ENCODE measurements at regions not wholly inside any gene's neighbourhood (a gene's known extent, or its start where the extent isn't known, plus 50 kb on each side); places are given as distances from the start of the nearest gene placed in this dataset.

DNA sequence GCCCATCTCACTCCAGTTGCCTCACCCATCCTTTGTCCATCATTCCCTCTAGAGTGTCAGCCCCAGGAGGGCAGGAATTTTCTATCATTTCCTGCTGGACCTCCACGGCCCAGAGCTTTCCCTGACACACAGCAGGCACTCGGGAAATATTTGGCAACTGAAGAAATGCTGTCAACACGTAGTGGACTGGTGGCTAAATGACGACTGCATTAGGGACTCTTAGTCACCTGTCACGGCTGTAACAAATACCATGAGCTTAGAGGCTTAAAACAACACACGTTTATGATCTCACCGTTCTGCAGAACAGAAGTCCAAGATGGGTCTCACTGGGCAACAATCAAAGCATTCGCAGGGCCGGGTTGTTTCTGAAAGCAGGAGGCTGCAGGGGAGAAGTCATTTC, 91.3 kb downstream of the PHETA1 start:
- TF ChIP-seq ZC3H10 (CRISPR knock-in tag; IDR thresholded peaks at IDR 0.05), result no peak

DNA sequence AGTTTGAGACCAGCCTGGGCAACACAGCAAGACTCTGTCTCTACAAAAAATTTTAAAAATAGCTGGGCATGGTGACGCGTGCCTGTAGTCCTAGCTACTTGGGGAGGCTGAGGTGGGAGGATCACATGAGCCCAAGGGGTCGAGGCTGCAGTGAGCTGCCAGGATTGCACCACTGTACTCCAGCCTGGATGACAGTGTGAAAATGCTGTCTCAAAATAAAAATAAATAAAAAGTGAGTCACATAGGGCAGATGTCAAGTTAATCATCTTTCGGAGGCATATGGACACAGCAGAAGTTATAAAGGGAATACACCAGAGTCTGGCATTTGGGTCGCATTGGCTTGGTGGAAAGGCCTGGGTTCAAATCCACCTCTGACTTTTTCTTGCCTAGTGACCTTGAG, 92.7 kb downstream of the PHETA1 start:
- ATAC-seq, result no peak
- TF ChIP-seq ZFP30 (CRISPR knock-in tag; IDR thresholded peaks at IDR 0.05), result no peak
- TF ChIP-seq, protein P1, sequence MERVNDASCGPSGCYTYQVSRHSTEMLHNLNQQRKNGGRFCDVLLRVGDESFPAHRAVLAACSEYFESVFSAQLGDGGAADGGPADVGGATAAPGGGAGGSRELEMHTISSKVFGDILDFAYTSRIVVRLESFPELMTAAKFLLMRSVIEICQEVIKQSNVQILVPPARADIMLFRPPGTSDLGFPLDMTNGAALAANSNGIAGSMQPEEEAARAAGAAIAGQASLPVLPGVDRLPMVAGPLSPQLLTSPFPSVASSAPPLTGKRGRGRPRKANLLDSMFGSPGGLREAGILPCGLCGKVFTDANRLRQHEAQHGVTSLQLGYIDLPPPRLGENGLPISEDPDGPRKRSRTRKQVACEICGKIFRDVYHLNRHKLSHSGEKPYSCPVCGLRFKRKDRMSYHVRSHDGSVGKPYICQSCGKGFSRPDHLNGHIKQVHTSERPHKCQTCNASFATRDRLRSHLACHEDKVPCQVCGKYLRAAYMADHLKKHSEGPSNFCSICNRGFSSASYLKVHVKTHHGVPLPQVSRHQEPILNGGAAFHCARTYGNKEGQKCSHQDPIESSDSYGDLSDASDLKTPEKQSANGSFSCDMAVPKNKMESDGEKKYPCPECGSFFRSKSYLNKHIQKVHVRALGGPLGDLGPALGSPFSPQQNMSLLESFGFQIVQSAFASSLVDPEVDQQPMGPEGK (CRISPR knock-in tag; IDR thresholded peaks at IDR 0.05; ENCODE audit: borderline replicate concordance), result no peak
- no peak for TF ChIP-seq ZFP3 (CRISPR knock-in tag; IDR thresholded peaks at IDR 0.05)
- no peak for TF ChIP-seq RARB (CRISPR knock-in tag; IDR thresholded peaks at IDR 0.05)
- TF ChIP-seq BACH2 (CRISPR knock-in tag; IDR thresholded peaks at IDR 0.05; ENCODE audit: borderline replicate concordance), result no peak
- no peak for TF ChIP-seq ZNF70 (CRISPR knock-in tag; IDR thresholded peaks at IDR 0.05)
- TF ChIP-seq OSR1 (CRISPR knock-in tag; IDR thresholded peaks at IDR 0.05), result no peak
- TF ChIP-seq, protein P2, sequence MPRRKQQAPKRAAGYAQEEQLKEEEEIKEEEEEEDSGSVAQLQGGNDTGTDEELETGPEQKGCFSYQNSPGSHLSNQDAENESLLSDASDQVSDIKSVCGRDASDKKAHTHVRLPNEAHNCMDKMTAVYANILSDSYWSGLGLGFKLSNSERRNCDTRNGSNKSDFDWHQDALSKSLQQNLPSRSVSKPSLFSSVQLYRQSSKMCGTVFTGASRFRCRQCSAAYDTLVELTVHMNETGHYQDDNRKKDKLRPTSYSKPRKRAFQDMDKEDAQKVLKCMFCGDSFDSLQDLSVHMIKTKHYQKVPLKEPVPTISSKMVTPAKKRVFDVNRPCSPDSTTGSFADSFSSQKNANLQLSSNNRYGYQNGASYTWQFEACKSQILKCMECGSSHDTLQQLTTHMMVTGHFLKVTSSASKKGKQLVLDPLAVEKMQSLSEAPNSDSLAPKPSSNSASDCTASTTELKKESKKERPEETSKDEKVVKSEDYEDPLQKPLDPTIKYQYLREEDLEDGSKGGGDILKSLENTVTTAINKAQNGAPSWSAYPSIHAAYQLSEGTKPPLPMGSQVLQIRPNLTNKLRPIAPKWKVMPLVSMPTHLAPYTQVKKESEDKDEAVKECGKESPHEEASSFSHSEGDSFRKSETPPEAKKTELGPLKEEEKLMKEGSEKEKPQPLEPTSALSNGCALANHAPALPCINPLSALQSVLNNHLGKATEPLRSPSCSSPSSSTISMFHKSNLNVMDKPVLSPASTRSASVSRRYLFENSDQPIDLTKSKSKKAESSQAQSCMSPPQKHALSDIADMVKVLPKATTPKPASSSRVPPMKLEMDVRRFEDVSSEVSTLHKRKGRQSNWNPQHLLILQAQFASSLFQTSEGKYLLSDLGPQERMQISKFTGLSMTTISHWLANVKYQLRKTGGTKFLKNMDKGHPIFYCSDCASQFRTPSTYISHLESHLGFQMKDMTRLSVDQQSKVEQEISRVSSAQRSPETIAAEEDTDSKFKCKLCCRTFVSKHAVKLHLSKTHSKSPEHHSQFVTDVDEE (CRISPR knock-in tag; IDR thresholded peaks at IDR 0.05), result no peak
- no peak for TF ChIP-seq PPARA (CRISPR knock-in tag; IDR thresholded peaks at IDR 0.05; ENCODE audit: borderline replicate concordance)

More for the DNA sequence above, 91.3 kb downstream of the PHETA1 start:
- no peak for ATAC-seq

DNA sequence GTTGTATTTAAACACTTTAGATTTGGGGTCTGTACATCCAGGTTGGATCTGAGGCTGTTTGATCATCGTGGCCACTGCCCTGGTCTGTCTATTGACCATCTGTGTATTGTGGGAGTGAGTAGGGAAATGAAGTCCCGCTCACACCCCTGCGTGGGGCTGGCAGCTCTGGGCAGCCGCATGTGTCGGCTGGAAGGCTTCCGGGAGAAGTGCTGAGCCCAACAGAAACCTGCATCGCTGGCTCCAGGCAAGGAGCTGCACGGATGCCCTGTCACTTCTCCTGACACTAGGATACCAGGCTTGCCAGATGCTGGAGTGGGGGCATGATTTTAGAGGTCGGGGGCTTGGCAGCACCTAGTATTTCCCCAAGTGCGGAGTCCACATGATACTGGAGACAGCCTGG, 93.6 kb downstream of the PHETA1 start:
- ATAC-seq, result peak; percentile 43
- no peak for TF ChIP-seq ZFP30 (CRISPR knock-in tag; IDR thresholded peaks at IDR 0.05)
- no peak for TF ChIP-seq TCF4 (CRISPR knock-in tag; IDR thresholded peaks at IDR 0.05; ENCODE audit: borderline replicate concordance)
- TF ChIP-seq SNAI2 (CRISPR knock-in tag; IDR thresholded peaks at IDR 0.05), result no peak
- TF ChIP-seq PPARA (CRISPR knock-in tag; IDR thresholded peaks at IDR 0.05; ENCODE audit: borderline replicate concordance), result no peak
- TF ChIP-seq, protein P3, sequence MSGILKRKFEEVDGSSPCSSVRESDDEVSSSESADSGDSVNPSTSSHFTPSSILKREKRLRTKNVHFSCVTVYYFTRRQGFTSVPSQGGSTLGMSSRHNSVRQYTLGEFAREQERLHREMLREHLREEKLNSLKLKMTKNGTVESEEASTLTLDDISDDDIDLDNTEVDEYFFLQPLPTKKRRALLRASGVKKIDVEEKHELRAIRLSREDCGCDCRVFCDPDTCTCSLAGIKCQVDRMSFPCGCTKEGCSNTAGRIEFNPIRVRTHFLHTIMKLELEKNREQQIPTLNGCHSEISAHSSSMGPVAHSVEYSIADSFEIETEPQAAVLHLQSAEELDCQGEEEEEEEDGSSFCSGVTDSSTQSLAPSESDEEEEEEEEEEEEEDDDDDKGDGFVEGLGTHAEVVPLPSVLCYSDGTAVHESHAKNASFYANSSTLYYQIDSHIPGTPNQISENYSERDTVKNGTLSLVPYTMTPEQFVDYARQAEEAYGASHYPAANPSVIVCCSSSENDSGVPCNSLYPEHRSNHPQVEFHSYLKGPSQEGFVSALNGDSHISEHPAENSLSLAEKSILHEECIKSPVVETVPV (CRISPR knock-in tag; IDR thresholded peaks at IDR 0.05), result no peak

DNA sequence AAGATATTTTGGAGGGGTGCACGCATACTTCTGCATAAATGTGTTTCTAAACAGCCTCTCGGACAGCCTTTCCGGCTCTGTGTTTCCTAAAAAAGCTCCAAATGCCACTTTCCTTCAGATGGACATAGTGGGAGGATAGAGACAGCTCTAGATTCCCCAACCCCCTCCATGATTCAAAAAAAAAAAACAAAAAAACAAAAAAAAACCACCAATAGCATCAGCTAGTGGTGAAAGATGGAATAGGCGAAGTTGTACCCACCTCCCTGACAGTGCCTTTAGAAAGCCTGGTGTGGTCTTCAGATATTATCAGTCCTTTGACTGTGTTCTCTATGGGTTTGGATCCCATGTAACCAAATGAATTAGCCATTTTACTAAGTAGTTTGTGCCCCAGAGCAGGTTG, 94.1 kb downstream of the PHETA1 start:
- peak; percentile 72 for ATAC-seq
- no peak for TF ChIP-seq TCF4 (CRISPR knock-in tag; IDR thresholded peaks at IDR 0.05; ENCODE audit: borderline replicate concordance)
- TF ChIP-seq CSDC2 (CRISPR knock-in tag; IDR thresholded peaks at IDR 0.05), result no peak
- TF ChIP-seq RARB (CRISPR knock-in tag; IDR thresholded peaks at IDR 0.05), result no peak
- no peak for TF ChIP-seq GLIS3 (CRISPR knock-in tag; IDR thresholded peaks at IDR 0.05)
- TF ChIP-seq ESRRG (CRISPR knock-in tag; IDR thresholded peaks at IDR 0.05), result no peak
- no peak for TF ChIP-seq OSR1 (CRISPR knock-in tag; IDR thresholded peaks at IDR 0.05)
- TF ChIP-seq, protein P3 (CRISPR knock-in tag; IDR thresholded peaks at IDR 0.05), result no peak
- TF ChIP-seq PPARA (CRISPR knock-in tag; IDR thresholded peaks at IDR 0.05; ENCODE audit: borderline replicate concordance), result no peak
- TF ChIP-seq, protein P1 (CRISPR knock-in tag; IDR thresholded peaks at IDR 0.05; ENCODE audit: borderline replicate concordance), result no peak
- TF ChIP-seq, protein P4, sequence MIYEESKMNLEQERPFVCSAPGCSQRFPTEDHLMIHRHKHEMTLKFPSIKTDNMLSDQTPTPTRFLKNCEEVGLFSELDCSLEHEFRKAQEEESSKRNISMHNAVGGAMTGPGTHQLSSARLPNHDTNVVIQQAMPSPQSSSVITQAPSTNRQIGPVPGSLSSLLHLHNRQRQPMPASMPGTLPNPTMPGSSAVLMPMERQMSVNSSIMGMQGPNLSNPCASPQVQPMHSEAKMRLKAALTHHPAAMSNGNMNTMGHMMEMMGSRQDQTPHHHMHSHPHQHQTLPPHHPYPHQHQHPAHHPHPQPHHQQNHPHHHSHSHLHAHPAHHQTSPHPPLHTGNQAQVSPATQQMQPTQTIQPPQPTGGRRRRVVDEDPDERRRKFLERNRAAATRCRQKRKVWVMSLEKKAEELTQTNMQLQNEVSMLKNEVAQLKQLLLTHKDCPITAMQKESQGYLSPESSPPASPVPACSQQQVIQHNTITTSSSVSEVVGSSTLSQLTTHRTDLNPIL (CRISPR knock-in tag; IDR thresholded peaks at IDR 0.05; ENCODE audit: low read depth), result no peak
- TF ChIP-seq ZFP3 (CRISPR knock-in tag; IDR thresholded peaks at IDR 0.05), result no peak
- no peak for TF ChIP-seq ZC3H10 (CRISPR knock-in tag; IDR thresholded peaks at IDR 0.05)
- no peak for TF ChIP-seq ZNF8 (CRISPR knock-in tag; IDR thresholded peaks at IDR 0.05)
- TF ChIP-seq BACH2 (CRISPR knock-in tag; IDR thresholded peaks at IDR 0.05; ENCODE audit: borderline replicate concordance), result no peak
- TF ChIP-seq ARNTL (CRISPR knock-in tag; IDR thresholded peaks at IDR 0.05; ENCODE audit: borderline replicate concordance, low read depth), result no peak
- no peak for TF ChIP-seq ZNF565 (CRISPR knock-in tag; conservative IDR thresholded peaks at IDR 0.05; ENCODE audit: low read depth)
- TF ChIP-seq ZFP30 (CRISPR knock-in tag; IDR thresholded peaks at IDR 0.05), result no peak
- TF ChIP-seq, protein P5, sequence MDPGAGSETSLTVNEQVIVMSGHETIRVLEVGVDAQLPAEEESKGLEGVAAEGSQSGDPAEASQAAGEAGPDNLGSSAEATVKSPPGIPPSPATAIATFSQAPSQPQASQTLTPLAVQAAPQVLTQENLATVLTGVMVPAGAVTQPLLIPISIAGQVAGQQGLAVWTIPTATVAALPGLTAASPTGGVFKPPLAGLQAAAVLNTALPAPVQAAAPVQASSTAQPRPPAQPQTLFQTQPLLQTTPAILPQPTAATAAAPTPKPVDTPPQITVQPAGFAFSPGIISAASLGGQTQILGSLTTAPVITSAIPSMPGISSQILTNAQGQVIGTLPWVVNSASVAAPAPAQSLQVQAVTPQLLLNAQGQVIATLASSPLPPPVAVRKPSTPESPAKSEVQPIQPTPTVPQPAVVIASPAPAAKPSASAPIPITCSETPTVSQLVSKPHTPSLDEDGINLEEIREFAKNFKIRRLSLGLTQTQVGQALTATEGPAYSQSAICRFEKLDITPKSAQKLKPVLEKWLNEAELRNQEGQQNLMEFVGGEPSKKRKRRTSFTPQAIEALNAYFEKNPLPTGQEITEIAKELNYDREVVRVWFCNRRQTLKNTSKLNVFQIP (CRISPR knock-in tag; IDR thresholded peaks at IDR 0.05; ENCODE audit: borderline replicate concordance, low read depth), result no peak
- TF ChIP-seq ISL1 (CRISPR knock-in tag; IDR thresholded peaks at IDR 0.05), result no peak
- no peak for TF ChIP-seq ZNF70 (CRISPR knock-in tag; IDR thresholded peaks at IDR 0.05)
